ENCODE measurements at regions not wholly inside any gene's neighbourhood (a gene's known extent, or its start where the extent isn't known, plus 50 kb on each side); places are given as distances from the start of the nearest gene placed in this dataset.
A peak's percentile ranks its signal among the peaks of the same experiment; 100 is the strongest.

DNA sequence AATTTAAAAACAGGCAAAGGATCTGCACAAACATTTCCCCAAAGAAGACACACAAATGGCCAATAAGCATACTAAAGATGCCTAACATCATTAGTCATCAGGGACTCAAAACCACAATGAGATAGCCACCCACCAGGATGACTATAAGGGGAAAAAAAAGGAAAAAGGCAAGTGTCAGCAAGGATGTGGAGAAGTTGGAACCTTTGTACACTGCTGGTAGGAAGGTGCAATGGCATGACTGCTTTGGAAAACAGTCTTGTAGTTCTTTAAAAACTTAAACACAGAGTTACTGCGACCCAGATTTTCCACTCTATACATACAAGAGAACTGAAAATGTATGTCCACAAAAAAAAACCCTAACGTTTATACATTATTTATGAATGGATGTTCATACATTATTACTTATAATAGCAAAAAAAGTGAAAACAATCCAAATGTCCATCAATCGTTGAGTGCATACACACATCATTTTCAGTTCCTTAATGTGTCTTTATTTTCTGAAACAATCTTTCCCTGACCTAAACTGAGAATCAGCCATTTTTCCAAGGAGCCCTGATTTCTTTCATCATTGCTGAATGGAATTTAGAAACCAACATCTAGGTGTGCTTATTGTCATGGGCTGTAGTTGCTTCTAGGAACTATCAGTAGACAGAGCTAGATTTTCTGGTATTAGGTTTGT, 64.7 kb upstream of the TLK1 start:
- peak; percentile 94 for DNase-seq (ENCODE audit: low read depth)

DNA sequence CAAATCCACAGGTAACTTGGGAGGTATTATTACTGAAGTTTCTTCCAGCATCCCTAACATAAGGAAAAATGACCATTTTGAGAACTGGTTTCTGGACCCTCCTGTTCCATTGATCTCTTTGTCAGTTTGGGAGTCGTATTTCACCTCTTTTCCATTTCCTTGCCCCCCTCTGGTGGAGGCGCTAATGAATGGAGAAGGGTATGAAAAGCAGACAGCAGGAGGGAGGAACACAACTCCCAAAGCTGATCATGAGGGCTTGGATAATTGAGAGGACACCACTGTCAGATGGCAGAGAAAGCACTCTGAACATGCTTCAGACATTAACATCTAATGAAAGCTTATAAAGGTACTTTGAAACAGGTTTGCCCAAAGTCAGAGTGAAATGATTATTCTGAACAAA, 56.6 kb upstream of the TLK1 start:
- DNase-seq (ENCODE audit: low read depth), result no peak

DNA sequence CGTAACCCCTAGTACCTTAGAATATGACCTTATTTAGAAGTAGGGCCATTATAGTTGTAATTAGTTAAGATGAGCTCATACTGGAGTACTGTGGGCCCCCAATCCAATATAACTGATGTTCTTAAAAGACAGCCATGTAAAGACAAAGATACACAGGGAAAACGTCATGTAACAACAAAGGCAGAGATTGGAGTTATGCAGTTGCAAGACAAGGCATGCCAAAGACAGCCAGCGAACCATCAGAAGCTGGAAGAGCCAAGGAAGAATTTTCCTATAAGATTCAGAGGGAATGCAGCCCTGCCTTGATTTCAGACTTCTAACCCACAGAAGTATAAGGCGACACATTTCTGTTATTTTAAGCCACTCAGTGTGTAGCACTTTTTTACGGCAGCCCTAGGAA, 55.9 kb upstream of the TLK1 start:
- DNase-seq (ENCODE audit: low read depth), result no peak

- DNase-seq (ENCODE audit: low read depth), result no peak
These were observed 53.4 kb upstream of the TLK1 start for GRCh38 chr2:171214093-171214492.

DNA sequence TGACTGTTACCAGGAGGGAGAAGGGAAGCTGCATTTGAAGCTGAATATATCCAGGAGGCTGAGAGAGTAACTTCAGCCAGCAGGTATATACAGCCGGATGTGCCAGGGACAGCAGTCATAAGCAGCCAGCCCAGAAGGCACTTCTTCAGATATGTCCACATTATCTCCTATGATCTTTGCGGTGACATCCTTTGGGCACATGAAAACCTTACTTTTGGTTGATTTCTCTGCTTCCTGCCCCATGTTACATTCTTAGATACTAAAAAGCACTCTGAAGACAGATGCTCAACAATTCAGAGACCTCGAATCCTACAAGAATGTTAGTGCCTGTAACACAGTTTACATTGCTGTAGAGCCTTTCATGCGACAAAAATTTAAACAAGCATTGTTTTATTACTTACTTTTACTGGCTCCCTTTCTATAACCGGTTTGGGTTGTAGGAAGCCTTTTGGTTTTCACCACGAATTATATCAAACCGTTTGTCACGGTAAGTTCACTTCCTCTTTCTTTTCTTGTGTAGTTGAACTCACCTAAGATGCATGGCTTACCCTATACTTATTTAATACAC, 50.3 kb upstream of the TLK1 start:
- no peak for DNase-seq (ENCODE audit: low read depth)

Data from M059J (cell line).